ACC112 (cell line): ENCODE measurements at regions not wholly inside any gene's neighbourhood (a gene's known extent, or its start where the extent isn't known, plus 50 kb on each side); places are given as distances from the start of the nearest gene placed in this dataset.

ENCODE experiments used
- H2AFZ ChIP-seq: fragments of 200-600 bp; sonication (generic); one replicate; pipeline ENCODE4 v1.6.0; 2017; ENCODE audit warnings: antibody characterized with exemption, low read length; ENCODE audit not compliant: unreplicated experiment
- H3K27ac ChIP-seq: fragments of 200-600 bp; sonication (generic); 2 replicates; pipeline ENCODE4 v1.5.1; 2014; ENCODE audit warnings: low read depth, mild to moderate bottlenecking, antibody characterized with exemption, low read length, moderate library complexity
- H3K27me3 ChIP-seq: fragments of 200-600 bp; sonication (generic); 2 replicates; pipeline ENCODE4 v1.6.1; 2014; ENCODE audit warnings: mild to moderate bottlenecking, antibody characterized with exemption, low read length, moderate library complexity, mixed read lengths; ENCODE audit not compliant: insufficient read depth
- H3K36me3 ChIP-seq: fragments of 200-600 bp; sonication (generic); 2 replicates; pipeline ENCODE4 v1.6.1; 2016; ENCODE audit warnings: mild to moderate bottlenecking, antibody characterized with exemption, low read length, moderate library complexity, mixed read lengths; ENCODE audit not compliant: insufficient read depth
- H3K4me1 ChIP-seq: fragments of 200-600 bp; sonication (generic); one replicate; pipeline ENCODE4 v1.6.1; 2016; ENCODE audit warnings: low read length, mixed read lengths; ENCODE audit not compliant: insufficient read depth, unreplicated experiment, control insufficient read depth
- H3K4me3 ChIP-seq: fragments of 200-600 bp; sonication (generic); 2 replicates; pipeline ENCODE4 v1.5.1; 2014; ENCODE audit warnings: mild to moderate bottlenecking, low read depth, low read length
- H3K79me2 ChIP-seq: fragments of 200-600 bp; sonication (generic); one replicate; pipeline ENCODE4 v1.6.0; 2016; ENCODE audit warnings: low read length; ENCODE audit not compliant: control insufficient read depth, unreplicated experiment, insufficient read depth

GRCh38 chr15:47352217-47352616 lies 365.1 kb upstream of the SEMA6D start:
- no peaks in the 10 kb centered on the region for H3K27me3 ChIP-seq
- H2AFZ ChIP-seq = no peak overlapping the region
- H3K27ac ChIP-seq = no peak overlapping the region
- H3K36me3 ChIP-seq = no peaks in the 10 kb centered on the region
- H3K4me3 ChIP-seq = no peak overlapping the region
- no peaks in the 10 kb centered on the region for H3K79me2 ChIP-seq
- no peaks in the 10 kb centered on the region for H3K4me1 ChIP-seq

DNA sequence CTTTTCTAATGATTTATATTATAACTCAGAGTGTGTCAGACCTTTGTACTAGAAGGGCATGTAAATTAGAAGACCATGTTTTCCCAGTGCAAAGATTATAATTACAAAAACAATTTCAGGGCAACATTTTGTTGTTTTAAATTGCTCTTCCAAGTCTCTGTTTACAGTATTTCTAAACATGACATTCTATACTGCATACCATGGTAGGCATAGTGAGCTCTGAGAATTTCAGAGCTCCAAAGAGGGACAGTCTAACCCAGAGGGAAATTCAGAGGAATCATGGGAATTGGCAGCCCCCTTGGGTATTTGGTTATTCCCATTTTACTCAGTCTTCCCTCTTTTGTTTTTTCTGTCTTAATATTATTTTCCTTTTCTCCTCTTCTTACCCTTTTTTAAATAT lies 361.5 kb upstream of the SEMA6D start:
- no peaks in the 10 kb centered on the region for H3K36me3 ChIP-seq
- no peaks in the 10 kb centered on the region for H3K79me2 ChIP-seq
- no peak overlapping the region for H3K27ac ChIP-seq
- no peak overlapping the region for H3K4me3 ChIP-seq
- no peak overlapping the region for H2AFZ ChIP-seq
- H3K4me1 ChIP-seq = no peaks in the 10 kb centered on the region
- H3K27me3 ChIP-seq = no peaks in the 10 kb centered on the region

DNA sequence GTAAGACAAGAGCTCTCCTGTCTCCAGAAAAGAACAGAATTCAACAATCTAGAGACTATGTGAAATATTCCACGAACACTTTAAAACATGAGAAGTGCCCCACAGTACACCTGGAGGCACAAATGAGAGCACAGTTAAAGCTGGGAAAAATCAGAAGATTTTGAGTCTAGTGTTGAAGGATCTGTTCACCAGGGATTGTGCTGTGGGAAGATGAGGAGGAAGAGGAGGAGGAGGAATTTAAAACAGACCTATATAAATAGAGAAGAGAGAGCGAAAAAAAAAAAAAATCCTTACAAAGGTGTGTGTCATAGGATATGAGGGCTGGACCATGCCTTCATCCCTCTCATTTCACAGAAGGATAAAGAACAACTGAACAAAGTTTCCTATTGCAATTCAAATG lies 361.0 kb upstream of the SEMA6D start:
- no peak overlapping the region for H2AFZ ChIP-seq
- H3K27me3 ChIP-seq = no peaks in the 10 kb centered on the region
- no peak overlapping the region for H3K4me3 ChIP-seq
- H3K27ac ChIP-seq = no peak overlapping the region
- H3K36me3 ChIP-seq = no peaks in the 10 kb centered on the region
- no peaks in the 10 kb centered on the region for H3K4me1 ChIP-seq
- H3K79me2 ChIP-seq = no peaks in the 10 kb centered on the region

GRCh38 chr15:47358876-47359275 lies 358.4 kb upstream of the SEMA6D start:
- Histone ChIP-seq H3K4me3 (no peak overlapping the region), H2AFZ (no peak overlapping the region), H3K36me3 (no peaks in the 10 kb centered on the region)

DNA sequence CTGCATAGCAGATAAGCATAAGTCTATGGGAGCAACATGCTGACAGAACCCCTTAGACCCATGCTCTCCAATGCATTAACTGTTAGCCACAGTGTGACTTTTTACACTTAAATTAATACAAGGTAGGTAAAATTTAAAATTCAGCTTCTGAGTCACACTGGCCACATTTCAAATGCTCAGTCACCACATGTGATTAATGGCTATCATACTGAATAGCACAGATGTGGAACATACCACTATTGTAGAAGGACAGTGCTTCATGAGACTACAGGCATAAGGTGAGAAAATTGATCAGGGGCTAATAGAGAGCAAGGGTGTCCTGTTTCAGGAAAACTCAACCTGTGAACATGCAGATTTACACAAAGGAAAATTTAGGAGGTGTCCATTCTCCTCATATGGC lies 357.0 kb upstream of the SEMA6D start:
- Histone ChIP-seq H2AFZ (no peak overlapping the region), H3K4me3 (no peak overlapping the region), H3K27ac (no peak overlapping the region), H3K79me2 (no peaks in the 10 kb centered on the region), H3K27me3 (no peaks in the 10 kb centered on the region), H3K4me1 (no peaks in the 10 kb centered on the region), H3K36me3 (no peaks in the 10 kb centered on the region)

More at GRCh38 chr15:47358876-47359275, 358.4 kb upstream of the SEMA6D start:
- H3K27me3 ChIP-seq = no peaks in the 10 kb centered on the region
- no peak overlapping the region for H3K27ac ChIP-seq
- no peaks in the 10 kb centered on the region for H3K79me2 ChIP-seq
- H3K4me1 ChIP-seq = no peaks in the 10 kb centered on the region

DNA sequence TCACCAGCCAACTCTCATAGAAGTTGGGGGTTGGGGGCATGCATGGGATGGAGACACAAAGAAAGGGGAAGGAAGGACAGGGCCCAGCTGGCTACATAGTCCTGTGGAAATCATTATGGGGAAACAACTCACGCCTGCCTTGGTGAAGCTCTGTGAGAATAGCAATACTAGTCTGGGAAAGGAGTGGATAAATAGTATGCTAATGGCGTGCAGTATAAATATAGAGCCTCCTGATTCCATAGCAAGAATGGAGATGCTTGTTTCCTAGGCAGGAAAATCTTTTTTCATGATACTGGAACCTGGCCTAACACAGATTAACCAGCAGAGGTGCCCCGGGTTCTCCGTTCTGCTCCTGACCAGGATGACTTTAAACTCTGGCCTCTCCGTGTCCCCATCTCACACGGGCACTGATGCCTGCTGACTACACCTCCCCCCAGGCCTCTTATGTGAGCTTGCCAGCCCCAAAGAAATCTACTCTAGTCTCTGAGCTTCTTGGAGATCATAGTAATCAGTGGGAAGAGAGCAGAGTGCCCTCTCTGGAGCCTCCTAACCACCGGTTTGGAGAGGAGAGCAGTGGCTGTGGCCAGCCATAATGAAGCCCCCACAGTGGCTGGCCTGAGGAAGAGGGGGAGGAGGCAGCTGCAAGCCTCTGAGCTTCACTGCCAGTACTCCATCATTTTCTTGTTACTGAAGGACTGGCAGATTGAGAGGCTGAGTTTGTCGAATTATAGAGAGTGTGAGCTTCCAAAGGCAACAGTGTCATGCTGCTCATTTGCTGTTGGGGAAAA lies 355.0 kb upstream of the SEMA6D start:
- Histone ChIP-seq H3K27me3 (no peaks in the 10 kb centered on the region), H3K4me1 (no peaks in the 10 kb centered on the region), H3K36me3 (no peaks in the 10 kb centered on the region), H3K79me2 (no peaks in the 10 kb centered on the region), H2AFZ (no peak overlapping the region), H3K27ac (no peak overlapping the region), H3K4me3 (no peak overlapping the region)

DNA sequence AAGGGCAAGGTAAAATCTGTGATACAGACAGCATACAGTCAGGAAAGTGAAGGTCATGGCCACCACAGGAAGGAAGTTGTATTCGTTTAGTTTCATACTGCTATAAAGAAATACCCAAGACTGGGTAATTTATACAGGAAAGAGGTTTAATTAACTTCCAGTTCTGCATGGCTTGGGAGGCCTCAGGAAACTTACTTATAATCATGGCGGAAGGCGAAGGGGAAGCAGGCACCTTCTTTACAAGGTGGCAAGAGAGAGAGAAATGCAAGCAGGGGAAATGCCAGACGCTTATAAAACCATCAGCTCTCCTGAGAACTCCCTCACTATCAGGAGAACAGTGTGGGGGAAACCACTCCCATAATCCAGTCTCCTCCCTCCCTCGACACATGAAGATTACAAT lies 353.7 kb upstream of the SEMA6D start:
- Histone ChIP-seq H2AFZ (no peak overlapping the region), H3K27ac (no peak overlapping the region), H3K4me3 (no peak overlapping the region), H3K4me1 (no peaks in the 10 kb centered on the region), H3K79me2 (no peaks in the 10 kb centered on the region), H3K36me3 (no peaks in the 10 kb centered on the region), H3K27me3 (peaks cover under 1% of the 10 kb centered on the region; the same call in 1 of the 2 replicates)

- Histone ChIP-seq H3K4me3 (no peak overlapping the region), H3K27ac (no peak overlapping the region), H2AFZ (no peak overlapping the region), H3K79me2 (no peaks in the 10 kb centered on the region), H3K27me3 (peaks cover 3% of the 10 kb centered on the region; the same call in 1 of the 2 replicates), H3K4me1 (no peaks in the 10 kb centered on the region), H3K36me3 (no peaks in the 10 kb centered on the region)
Observed at GRCh38 chr15:47364230-47365141, 352.8 kb upstream of the SEMA6D start.

DNA sequence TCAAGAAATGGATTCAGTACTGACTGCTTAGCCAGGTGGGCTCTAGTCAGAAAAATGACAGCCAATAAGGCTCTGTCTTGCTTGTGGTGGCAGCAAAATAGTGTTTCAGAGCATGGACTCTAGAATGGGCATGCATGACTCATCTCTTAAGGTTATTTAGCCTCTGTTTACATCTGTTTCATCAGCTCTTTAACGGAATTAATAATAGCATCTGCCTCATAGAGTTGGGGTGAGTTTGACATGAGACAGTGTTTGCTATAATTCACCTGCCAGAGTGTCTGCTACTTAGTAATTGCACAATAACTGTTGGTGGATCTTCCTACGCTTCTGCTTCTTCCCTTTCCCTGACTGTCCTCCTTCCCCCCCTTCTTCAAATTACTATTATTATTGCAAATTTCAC lies 350.4 kb upstream of the SEMA6D start:
- Histone ChIP-seq H2AFZ (no peak overlapping the region), H3K4me1 (no peaks in the 10 kb centered on the region), H3K27me3 (peaks cover 3% of the 10 kb centered on the region; the same call in 1 of the 2 replicates), H3K27ac (no peak overlapping the region), H3K79me2 (no peaks in the 10 kb centered on the region), H3K36me3 (no peaks in the 10 kb centered on the region), H3K4me3 (no peak overlapping the region)

DNA sequence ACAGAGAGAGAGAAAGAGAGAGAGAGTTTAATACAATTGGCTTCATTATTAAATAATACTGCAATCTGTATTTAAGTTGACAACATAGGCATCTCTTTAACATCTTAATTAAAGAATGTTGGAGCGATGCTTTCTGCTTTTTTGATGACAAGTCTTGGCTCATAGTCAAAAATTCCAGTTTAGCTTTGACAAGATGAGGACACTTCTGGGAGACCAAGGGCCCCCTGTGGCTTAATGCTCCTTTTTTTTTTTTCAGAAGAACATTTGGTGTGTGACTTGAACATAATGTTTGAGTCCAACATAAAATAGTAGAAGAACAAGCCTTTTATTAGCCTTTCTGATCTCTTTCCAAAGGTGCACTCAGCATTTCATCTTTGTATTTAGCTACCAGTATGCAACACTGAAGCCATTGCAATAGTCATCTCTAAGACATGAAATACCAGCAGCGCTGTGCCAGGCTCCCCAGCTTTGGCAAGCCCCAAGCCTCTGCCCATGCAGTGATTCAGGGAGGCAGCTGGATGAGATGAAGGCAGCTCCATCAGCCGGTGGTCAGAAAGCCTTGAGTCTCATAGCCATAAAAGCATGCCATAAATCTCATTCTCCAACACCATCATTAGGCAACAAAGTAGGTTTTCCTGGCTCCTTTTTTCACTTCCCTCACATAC lies 349.4 kb upstream of the SEMA6D start:
- no peaks in the 10 kb centered on the region for H3K36me3 ChIP-seq

More for the DNA sequence above, 349.4 kb upstream of the SEMA6D start:
- no peak overlapping the region for H3K27ac ChIP-seq
- H3K79me2 ChIP-seq = no peaks in the 10 kb centered on the region
- H2AFZ ChIP-seq = no peak overlapping the region
- peaks cover 3% of the 10 kb centered on the region; the same call in 1 of the 2 replicates for H3K27me3 ChIP-seq
- no peak overlapping the region for H3K4me3 ChIP-seq
- no peaks in the 10 kb centered on the region for H3K4me1 ChIP-seq
